PC-3 (cell line): ENCODE measurements at regions not wholly inside any gene's neighbourhood (a gene's known extent, or its start where the extent isn't known, plus 50 kb on each side); places are given as distances from the start of the nearest gene placed in this dataset.

Source experiments
- CTCF ChIP-seq: fragments of 300-600 bp; sonication (generic); conservative IDR thresholded peaks from 2 replicates; pipeline ENCODE4 v1.5.1; 2017; ENCODE audit warnings: antibody characterized with exemption, low read depth, mild to moderate bottlenecking, low read length
- EZH2 ChIP-seq: fragments of 300-600 bp; sonication (generic); IDR thresholded peaks from one replicate; pipeline ENCODE4 v1.6.1; 2017; ENCODE audit warnings: antibody characterized with exemption, mild to moderate bottlenecking, low read length; ENCODE audit not compliant: unreplicated experiment

DNA sequence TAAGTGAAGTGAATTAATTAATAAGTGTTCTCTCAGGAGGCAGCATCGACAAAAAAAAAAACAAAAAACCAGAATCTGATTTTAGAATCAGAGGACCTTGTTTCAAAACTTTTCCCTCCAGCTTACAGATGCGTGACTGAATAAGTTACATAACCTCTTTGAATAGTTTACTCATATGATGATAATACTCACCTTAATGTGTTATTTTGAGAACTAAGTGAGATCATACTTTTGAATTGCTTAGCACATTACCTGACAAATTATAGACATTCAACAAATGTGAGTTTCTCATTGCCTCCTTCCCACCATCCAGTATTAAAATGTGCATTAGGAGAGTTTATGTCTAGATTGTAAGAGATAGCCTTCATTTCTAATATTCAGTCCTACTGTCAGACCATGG is 94.0 kb downstream of the SOX2 start:
- TF ChIP-seq CTCF (no peak), EZH2 (no peak)
